H9 (cell line): ENCODE measurements at regions not wholly inside any gene's neighbourhood (a gene's known extent, or its start where the extent isn't known, plus 50 kb on each side); places are given as distances from the start of the nearest gene placed in this dataset.

Experiments used
- DNase-seq: peaks from one replicate; pipeline ENCODE4 v3.0.0-alpha.2; 2017
- H2AFZ ChIP-seq: one replicate; pipeline ENCODE4 v1.6.1; 2013; ENCODE audit warnings: mild to moderate bottlenecking, low read length, control low read depth, moderate library complexity
- H2AK5ac ChIP-seq: 2 replicates; pipeline ENCODE4 v1.6.1; 2013; ENCODE audit warnings: low read length, control low read depth, mixed read lengths; ENCODE audit not compliant: insufficient read length
- H2BK120ac ChIP-seq: one replicate; pipeline ENCODE4 v1.6.1; 2013; ENCODE audit warnings: low read depth, mild to moderate bottlenecking, low read length, control low read depth, inconsistent platforms; ENCODE audit not compliant: poor library complexity, severe bottlenecking
- H2BK12ac ChIP-seq: 2 replicates; pipeline ENCODE4 v1.6.1; 2013; ENCODE audit warnings: low read length, control low read depth, mixed read lengths, low read depth; ENCODE audit not compliant: insufficient read length
- H2BK15ac ChIP-seq: 2 replicates; pipeline ENCODE4 v1.6.1; 2013; ENCODE audit warnings: low read depth, low read length, control low read depth
- H2BK20ac ChIP-seq: one replicate; pipeline ENCODE4 v1.6.1; 2013; ENCODE audit warnings: low read depth, mild to moderate bottlenecking, low read length, control low read depth, inconsistent platforms; ENCODE audit not compliant: poor library complexity, severe bottlenecking
- H2BK5ac ChIP-seq: 2 replicates; pipeline ENCODE4 v1.6.1; 2013; ENCODE audit warnings: low read length, control low read depth, mixed read lengths; ENCODE audit not compliant: insufficient read length
- H3K14ac ChIP-seq: 2 replicates; pipeline ENCODE4 v1.6.1; 2013; ENCODE audit warnings: low read length, control low read depth; ENCODE audit not compliant: insufficient read depth
- H3K18ac ChIP-seq: 2 replicates; pipeline ENCODE4 v1.6.1; 2013; ENCODE audit warnings: low read depth, mild to moderate bottlenecking, mixed read lengths, low read length, control low read depth; ENCODE audit not compliant: insufficient read length
- H3K23ac ChIP-seq: 2 replicates; pipeline ENCODE4 v1.6.1; 2013; ENCODE audit warnings: low read length, control low read depth, mixed read lengths, low read depth; ENCODE audit not compliant: insufficient read length
- H3K23me2 ChIP-seq: 2 replicates; pipeline ENCODE4 v1.6.1; 2013; ENCODE audit warnings: low read depth, mild to moderate bottlenecking, mixed read lengths, low read length, control low read depth; ENCODE audit not compliant: insufficient read length, poor library complexity, severe bottlenecking
- H3K27ac ChIP-seq: 2 replicates; pipeline ENCODE4 v1.5.1; 2013; ENCODE audit warnings: low read length, control low read depth, mixed read lengths, low read depth; ENCODE audit not compliant: insufficient read length
- H3K27me3 ChIP-seq: 2 replicates; pipeline ENCODE4 v1.6.1; 2013; ENCODE audit warnings: low read length, control low read depth, inconsistent platforms; ENCODE audit not compliant: insufficient read depth
- H3K4ac ChIP-seq: 2 replicates; pipeline ENCODE4 v1.6.1; 2013; ENCODE audit warnings: low read depth, mild to moderate bottlenecking, control low read depth, inconsistent platforms, low read length, moderate library complexity
- H3K4me1 ChIP-seq: 2 replicates; pipeline ENCODE4 v1.6.1; 2013; ENCODE audit warnings: low read length, control low read depth, inconsistent platforms; ENCODE audit not compliant: insufficient read depth
- H3K4me2 ChIP-seq: 2 replicates; pipeline ENCODE4 v1.6.1; 2013; ENCODE audit warnings: low read length, control low read depth, mixed read lengths; ENCODE audit not compliant: insufficient read length, insufficient read depth
- H3K56ac ChIP-seq: 2 replicates; pipeline ENCODE4 v1.6.1; 2013; ENCODE audit warnings: low read depth, mild to moderate bottlenecking, mixed read lengths, low read length, control low read depth; ENCODE audit not compliant: insufficient read length
- H3K79me1 ChIP-seq: 2 replicates; pipeline ENCODE4 v1.6.1; 2013; ENCODE audit warnings: low read depth, mild to moderate bottlenecking, moderate library complexity, low read length, control low read depth, inconsistent platforms; ENCODE audit not compliant: insufficient read depth, poor library complexity, severe bottlenecking
- H3K79me2 ChIP-seq: 2 replicates; pipeline ENCODE4 v1.6.1; 2013; ENCODE audit warnings: low read length, control low read depth, inconsistent platforms; ENCODE audit not compliant: insufficient read depth
- H3K9ac ChIP-seq: 2 replicates; pipeline ENCODE4 v1.6.1; 2013; ENCODE audit warnings: low read length, control low read depth, mixed read lengths; ENCODE audit not compliant: insufficient read length; ENCODE audit errors: extremely low read depth
- H3K9me3 ChIP-seq: one replicate; pipeline ENCODE4 v1.6.1; 2013; ENCODE audit warnings: low read depth, low read length, inconsistent platforms; ENCODE audit not compliant: control insufficient read depth
- H3T11ph ChIP-seq: one replicate; pipeline ENCODE4 v1.6.1; 2013; ENCODE audit warnings: mild to moderate bottlenecking, low read length, control low read depth, inconsistent platforms
- H4K20me1 ChIP-seq: one replicate; pipeline ENCODE4 v1.6.1; 2013; ENCODE audit not compliant: control insufficient read depth, insufficient read length, insufficient read depth
- H4K5ac ChIP-seq: 2 replicates; pipeline ENCODE4 v1.6.1; 2013; ENCODE audit warnings: low read depth, mild to moderate bottlenecking, mixed read lengths, low read length, control low read depth; ENCODE audit not compliant: insufficient read length
- H4K8ac ChIP-seq: replicated peaks from 2 replicates; pipeline ENCODE4 v1.6.1; 2013; ENCODE audit warnings: low read length, control low read depth, mixed read lengths, low read depth; ENCODE audit not compliant: insufficient read length
- H4K91ac ChIP-seq: 2 replicates; pipeline ENCODE4 v1.6.1; 2013; ENCODE audit warnings: low read depth, mild to moderate bottlenecking, moderate library complexity, mixed read lengths, low read length, control low read depth; ENCODE audit not compliant: insufficient read length
- H3K27ac Mint-ChIP-seq, 3 experiments: 2 replicates in 2 of 3; 3 replicates in 1 of 3; pipeline ENCODE4 v1.8.0; 2020 to 2021; ENCODE audit warnings: mixed read lengths in 3 of 3, mild to moderate bottlenecking in 1 of 3, moderate library complexity in 1 of 3
- H3K27me3 Mint-ChIP-seq: 2 replicates; pipeline ENCODE4 v1.8.0; 2021; ENCODE audit warnings: low read depth, mild to moderate bottlenecking, moderate library complexity, mixed read lengths
- H3K36me3 Mint-ChIP-seq, 3 experiments: 2 replicates in 2 of 3; 3 replicates in 1 of 3; pipeline ENCODE4 v1.8.0; 2020 to 2021; ENCODE audit warnings: low read depth in 3 of 3, mixed read lengths in 3 of 3; ENCODE audit not compliant: insufficient read depth in 1 of 3
- H3K4me1 Mint-ChIP-seq, 2 experiments: 2 replicates each; pipeline ENCODE4 v1.8.0; 2020; ENCODE audit warnings: mixed read lengths in 2 of 2
- H3K4me3 Mint-ChIP-seq, 2 experiments: 2 replicates in 1 of 2; 3 replicates in 1 of 2; pipeline ENCODE4 v1.8.0; 2020 to 2021; ENCODE audit warnings: mild to moderate bottlenecking in 2 of 2, mixed read lengths in 2 of 2, moderate library complexity in 1 of 2
- H3K9me3 Mint-ChIP-seq, 2 experiments: 2 replicates in 1 of 2; 3 replicates in 1 of 2; pipeline ENCODE4 v1.8.0; 2020; ENCODE audit warnings: mild to moderate bottlenecking in 2 of 2, mixed read lengths in 2 of 2, moderate library complexity in 1 of 2
- CTCF ChIP-seq: fragments of 200-600 bp; sonication (generic); conservative IDR thresholded peaks from 3 replicates; pipeline ENCODE4 v1.8.0; 2021; ENCODE audit warnings: antibody characterized with exemption, mild to moderate bottlenecking
- WGBS: extraction: QIAGEN DNeasy Blood & Tissue Kit; methylation state at CpG from one replicate; pipeline ENCODE4 v1.1.7; 2013; ENCODE audit warnings: missing lambda C conversion rate, low lambda C conversion rate, mixed read lengths; ENCODE audit not compliant: insufficient read length; ENCODE audit errors: extremely low coverage; 5-methylcytosine and 5-hydroxymethylcytosine counted together

GRCh38 chr12:112575559-112576067 is 156.9 kb downstream of the PTPN11 start:
- Histone ChIP-seq H2BK15ac (no peak overlapping the region), H4K20me1 (no peaks in the 10 kb centered on the region), H3T11ph (no peak overlapping the region), H3K4ac (no peak overlapping the region), H4K5ac (no peak overlapping the region), H3K9me3 (no peaks in the 10 kb centered on the region), H2BK12ac (no peak overlapping the region), H3K27ac (no peak overlapping the region), H3K4me1 (0 out of 2 replicates have a peak, but pooled peaks cover 3% of the 10 kb centered on the region), H3K23ac (no peak overlapping the region), H3K27me3 (peaks cover 32% of the 10 kb centered on the region; the same call in 1 of the 2 replicates), H2AK5ac (no peak overlapping the region), H4K91ac (no peak overlapping the region), H3K9ac (no peak overlapping the region), H3K56ac (no peak overlapping the region), H2BK20ac (no peak overlapping the region), H3K18ac (no peak overlapping the region), H3K4me2 (peak overlapping the region; percentile 46), H2BK5ac (no peak overlapping the region), H3K23me2 (no peaks in the 10 kb centered on the region), H2AFZ (no peak overlapping the region), H3K79me2 (no peaks in the 10 kb centered on the region), H3K14ac (no peak overlapping the region), H3K79me1 (no peaks in the 10 kb centered on the region), H4K8ac (no peak overlapping the region), H2BK120ac (no peak overlapping the region)
- Mint-ChIP-seq H3K9me3 (peaks cover 0 to 7% of the 10 kb centered on the region in 2 experiments; a peak in 1 of 5 replicates), H3K36me3 (no peaks in the 10 kb centered on the region), H3K27ac (no peak overlapping the region), H3K4me3 (peak overlapping the region in 1 of 2 experiments; percentile 79; a peak in 3 of 5 replicates), H3K27me3 (peaks cover 84% of the 10 kb centered on the region), H3K4me1 (peaks cover 27 to 42% of the 10 kb centered on the region in 2 experiments)
- no CpG with 5 or more reads among the region's 22 CpGs for whole genome bisulfite sequencing
- no peak for DNase-seq
- TF ChIP-seq CTCF: no peak
